Lung (tissue), 11 donors: ENCODE measurements at regions not wholly inside any gene's neighbourhood (a gene's known extent, or its start where the extent isn't known, plus 50 kb on each side); places are given as distances from the start of the nearest gene placed in this dataset.

Experiments
- ATAC-seq: fragments of 200-7000 bp; cut with Tn5 transposase; one replicate; pipeline ENCODE4 v1.9.1; 2020; ENCODE audit warnings: moderate number of reproducible peaks; ENCODE audit not compliant: insufficient read depth, low FRiP score
- DNase-seq, 3 donors: peaks; one replicate each; pipeline ENCODE4 v3.0.0-alpha.2; 2013 to 2017
- H3K27ac ChIP-seq, 2 donors: one replicate each; pipeline ENCODE4 v1.5.1; 2013; ENCODE audit warnings: mild to moderate bottlenecking in 2 of 2, moderate library complexity in 2 of 2, control low read depth in 1 of 2, inconsistent platforms in 1 of 2, low read depth in 1 of 2, low read length in 1 of 2
- H3K27me3 ChIP-seq, 3 donors: one replicate each; pipeline ENCODE4 v1.5.1; 2013; ENCODE audit warnings: low read length in 2 of 3; ENCODE audit not compliant: control insufficient read depth in 3 of 3, insufficient read depth in 3 of 3
- H3K36me3 ChIP-seq, 4 donors: one replicate each; pipeline ENCODE4 v1.5.1; 2013; ENCODE audit warnings: low read length in 4 of 4, mild to moderate bottlenecking in 1 of 4, moderate library complexity in 1 of 4; ENCODE audit not compliant: control insufficient read depth in 4 of 4, insufficient read depth in 4 of 4
- H3K4me1 ChIP-seq, 5 donors: one replicate each; pipeline ENCODE4 v1.5.1; 2013; ENCODE audit warnings: low read length in 5 of 5, mild to moderate bottlenecking in 2 of 5, moderate library complexity in 1 of 5; ENCODE audit not compliant: control insufficient read depth in 5 of 5, insufficient read depth in 5 of 5
- H3K4me3 ChIP-seq: one replicate; pipeline ENCODE4 v1.5.1; 2013; ENCODE audit warnings: mild to moderate bottlenecking, control low read depth, moderate library complexity
- H3K9ac ChIP-seq, 2 donors: one replicate each; pipeline ENCODE4 v1.5.1; 2013; ENCODE audit warnings: low read length in 2 of 2, control low read depth in 1 of 2; ENCODE audit not compliant: insufficient read depth in 1 of 2
- H3K9me3 ChIP-seq, 4 donors: one replicate each; pipeline ENCODE4 v1.5.1; 2013; ENCODE audit warnings: low read length in 3 of 4, mild to moderate bottlenecking in 1 of 4, moderate library complexity in 1 of 4; ENCODE audit not compliant: control insufficient read depth in 4 of 4, insufficient read depth in 3 of 4
- CTCF ChIP-seq: IDR thresholded peaks from 2 replicates; pipeline ENCODE4 v1.5.1; 2012; ENCODE audit warnings: mild to moderate bottlenecking; ENCODE audit errors: control extremely low read depth, extremely low read depth
- WGBS, 2 donors: extraction: QIAGEN DNeasy Blood & Tissue Kit; methylation state at CpG; one replicate each; pipeline ENCODE4 v1.1.7; 2013; 5-methylcytosine and 5-hydroxymethylcytosine counted together
- donor health status: control.
- donor health status: control.
- donor health status: Bipolar disorder and iron deficiency.
- donor health status: healthy.
- donor health status: DM: yes; HTN: yes; CAD: no.

GRCh38 chr10:4201866-4202825 is 417.1 kb upstream of the KLF6 start:
- H3K9ac ChIP-seq = no peak overlapping the region
- H3K4me1 ChIP-seq = peaks cover 0 to 8% (median 1%) of the 10 kb centered on the region in 5 donors
- H3K4me3 ChIP-seq = peak overlapping the region; percentile 8
- ATAC-seq (no peak), DNase-seq (peak in 2 of 3 donors; percentile 30 to 60)
- no peaks in the 10 kb centered on the region for H3K36me3 ChIP-seq
- 62 to 70% methylated on average over 14 of the region's 14 CpGs for WGBS, 2 donors
- no peaks in the 10 kb centered on the region for H3K27me3 ChIP-seq
- H3K27ac ChIP-seq = no peak overlapping the region
- no peaks in the 10 kb centered on the region for H3K9me3 ChIP-seq
- TF ChIP-seq CTCF = no peak

- ATAC-seq (no peak), DNase-seq (no peak)
- H3K27me3 ChIP-seq = no peaks in the 10 kb centered on the region
- H3K4me3 ChIP-seq = no peak overlapping the region
- peaks cover 0 to 8% (median 2%) of the 10 kb centered on the region in 5 donors for H3K4me1 ChIP-seq
- no peak overlapping the region for H3K9ac ChIP-seq
- no peaks in the 10 kb centered on the region for H3K36me3 ChIP-seq
- no peak overlapping the region for H3K27ac ChIP-seq
- H3K9me3 ChIP-seq = no peaks in the 10 kb centered on the region
- TF ChIP-seq CTCF = no peak
- 88 to 90% methylated on average over 2 of the region's 2 CpGs for WGBS, 2 donors
Measured at GRCh38 chr10:4199196-4199595, 414.2 kb upstream of the KLF6 start.

- no peaks in the 10 kb centered on the region for H3K9me3 ChIP-seq
- H3K4me1 ChIP-seq = peaks cover 0 to 8% (median 2%) of the 10 kb centered on the region in 5 donors
- no peaks in the 10 kb centered on the region for H3K36me3 ChIP-seq
- H3K4me3 ChIP-seq = no peak overlapping the region
- 87 to 94% methylated on average over 5 of the region's 5 CpGs for WGBS, 2 donors
- ATAC-seq (no peak), DNase-seq (no peak)
- no peak overlapping the region for H3K9ac ChIP-seq
- H3K27ac ChIP-seq = no peak overlapping the region
- TF ChIP-seq CTCF = no peak
- no peaks in the 10 kb centered on the region for H3K27me3 ChIP-seq
Measured at GRCh38 chr10:4198216-4198615, 413.2 kb upstream of the KLF6 start.
